WTC11 (cell line): ENCODE measurements at regions not wholly inside any gene's neighbourhood (a gene's known extent, or its start where the extent isn't known, plus 50 kb on each side); places are given as distances from the start of the nearest gene placed in this dataset.

Experiments used
- ATAC-seq: fragments of 200-7000 bp; cut with Tn5 transposase; 2 replicates; pipeline ENCODE4 v1.10.0; 2021; ENCODE audit warnings: mild to moderate bottlenecking, moderate library complexity
- CTCF ChIA-PET: fragments of 300-600 bp; sonication (Branson Sonifier 250); formaldehyde crosslinking; loops from one replicate; lab custom pipeline; 2021; ENCODE audit warnings: antibody characterized with exemption; lab: Charles Lee
- POLR2A ChIA-PET: fragments of 350-600 bp; sonication (Branson Sonifier 250); formaldehyde crosslinking; loops from one replicate; lab custom pipeline; 2021; ENCODE audit warnings: antibody characterized with exemption; lab: Charles Lee
- DNase-seq: peaks from one replicate; pipeline ENCODE4 v3.0.0; 2021; ENCODE audit warnings: low spot score
- H3K27ac Mint-ChIP-seq: 2 replicates; pipeline ENCODE4 v1.8.0; 2021; ENCODE audit warnings: mixed read lengths
- H3K27me3 Mint-ChIP-seq: 2 replicates; pipeline ENCODE4 v1.8.0; 2021; ENCODE audit warnings: low read depth, mild to moderate bottlenecking, moderate library complexity, mixed read lengths
- H3K36me3 Mint-ChIP-seq: 2 replicates; pipeline ENCODE4 v1.8.0; 2021; ENCODE audit warnings: mixed read lengths
- H3K4me1 Mint-ChIP-seq: 2 replicates; pipeline ENCODE4 v1.8.0; 2022; ENCODE audit warnings: mixed read lengths
- H3K4me3 Mint-ChIP-seq: 2 replicates; pipeline ENCODE4 v1.8.0; 2021; ENCODE audit warnings: mild to moderate bottlenecking, moderate library complexity, mixed read lengths
- H3K9me3 Mint-ChIP-seq: 2 replicates; pipeline ENCODE4 v1.8.0; 2021; ENCODE audit warnings: mixed read lengths
- CREM ChIP-seq: sonication (generic); formaldehyde crosslinking; IDR thresholded peaks from 2 replicates; pipeline ENCODE4 v1.8.1; 2022; ENCODE audit warnings: mild to moderate bottlenecking, missing genetic modification reagents, moderate library complexity
- ELF4 ChIP-seq: sonication (generic); formaldehyde crosslinking; IDR thresholded peaks from 2 replicates; pipeline ENCODE4 v1.8.1; 2022; ENCODE audit warnings: low read depth, mild to moderate bottlenecking, moderate library complexity, missing genetic modification reagents
- EMX1 ChIP-seq: fragments of 250-450 bp; sonication (Bioruptor Pico); IDR thresholded peaks from 2 replicates; pipeline ENCODE4 v1.8.0; 2021; ENCODE audit warnings: mild to moderate bottlenecking
- ETV6 ChIP-seq: sonication (generic); formaldehyde crosslinking; IDR thresholded peaks from 2 replicates; pipeline ENCODE4 v1.8.1; 2022; ENCODE audit warnings: mild to moderate bottlenecking, missing genetic modification reagents
- FOXK1 ChIP-seq: sonication (generic); formaldehyde crosslinking; IDR thresholded peaks from 2 replicates; pipeline ENCODE4 v1.8.0; 2022; ENCODE audit warnings: mild to moderate bottlenecking, moderate library complexity, missing genetic modification reagents
- GRHL2 ChIP-seq: fragments of 250-450 bp; sonication (Bioruptor Pico); IDR thresholded peaks from 2 replicates; pipeline ENCODE4 v1.8.0; 2022; ENCODE audit warnings: mild to moderate bottlenecking, moderate library complexity; ENCODE audit not compliant: insufficient replicate concordance, severe bottlenecking
- NFYB ChIP-seq: sonication (generic); formaldehyde crosslinking; conservative IDR thresholded peaks from 2 replicates; pipeline ENCODE4 v1.8.0; 2022; ENCODE audit warnings: low read depth, missing genetic modification reagents
- TEAD1 ChIP-seq: sonication (generic); formaldehyde crosslinking; IDR thresholded peaks from 2 replicates; pipeline ENCODE4 v1.8.0; 2022; ENCODE audit warnings: mild to moderate bottlenecking, missing genetic modification reagents
- TEAD4 ChIP-seq: sonication (generic); formaldehyde crosslinking; IDR thresholded peaks from 2 replicates; pipeline ENCODE4 v1.8.0; 2022; ENCODE audit warnings: mild to moderate bottlenecking, missing genetic modification reagents
- ZNF138 ChIP-seq: sonication (generic); formaldehyde crosslinking; conservative IDR thresholded peaks from 2 replicates; pipeline ENCODE4 v1.8.1; 2022; ENCODE audit warnings: mild to moderate bottlenecking, moderate library complexity, missing genetic modification reagents
- ZNF263 ChIP-seq: sonication (generic); formaldehyde crosslinking; IDR thresholded peaks from 2 replicates; pipeline ENCODE4 v1.8.1; 2022; ENCODE audit warnings: low read depth, mild to moderate bottlenecking, moderate library complexity, missing genetic modification reagents
- ZNF317 ChIP-seq: sonication (generic); formaldehyde crosslinking; IDR thresholded peaks from 2 replicates; pipeline ENCODE4 v1.8.1; 2023; ENCODE audit warnings: low read depth, mild to moderate bottlenecking, moderate library complexity, missing genetic modification reagents, borderline replicate concordance
- ZNF671 ChIP-seq: fragments of 250-450 bp; sonication (Bioruptor Pico); IDR thresholded peaks from 2 replicates; pipeline ENCODE4 v1.8.0; 2021; ENCODE audit warnings: mild to moderate bottlenecking
- TF ChIP-seq, protein P1 (sequence below): sonication (generic); formaldehyde crosslinking; IDR thresholded peaks from 2 replicates; pipeline ENCODE4 v1.8.1; 2023; ENCODE audit warnings: mild to moderate bottlenecking, missing genetic modification reagents
- TF ChIP-seq, protein P2 (sequence below): fragments of 250-450 bp; sonication (Bioruptor Pico); IDR thresholded peaks from 2 replicates; pipeline ENCODE4 v1.9.0; 2021; ENCODE audit warnings: moderate library complexity, mild to moderate bottlenecking, inconsistent platforms, borderline replicate concordance
- TF ChIP-seq, protein P3 (sequence below): sonication (generic); formaldehyde crosslinking; IDR thresholded peaks from 2 replicates; pipeline ENCODE4 v1.8.0; 2022; ENCODE audit warnings: missing genetic modification reagents
- TF ChIP-seq, protein P4 (sequence below): sonication (generic); formaldehyde crosslinking; IDR thresholded peaks from 2 replicates; pipeline ENCODE4 v1.8.0; 2022; ENCODE audit warnings: mild to moderate bottlenecking, missing genetic modification reagents
- TF ChIP-seq, protein P5 (sequence below): sonication (generic); formaldehyde crosslinking; IDR thresholded peaks from 2 replicates; pipeline ENCODE4 v1.8.1; 2023; ENCODE audit warnings: mild to moderate bottlenecking, moderate library complexity, missing genetic modification reagents
- TF ChIP-seq, protein P6 (sequence below): sonication (generic); formaldehyde crosslinking; IDR thresholded peaks from 2 replicates; pipeline ENCODE4 v1.8.1; 2023; ENCODE audit warnings: mild to moderate bottlenecking, missing genetic modification reagents

DNA sequence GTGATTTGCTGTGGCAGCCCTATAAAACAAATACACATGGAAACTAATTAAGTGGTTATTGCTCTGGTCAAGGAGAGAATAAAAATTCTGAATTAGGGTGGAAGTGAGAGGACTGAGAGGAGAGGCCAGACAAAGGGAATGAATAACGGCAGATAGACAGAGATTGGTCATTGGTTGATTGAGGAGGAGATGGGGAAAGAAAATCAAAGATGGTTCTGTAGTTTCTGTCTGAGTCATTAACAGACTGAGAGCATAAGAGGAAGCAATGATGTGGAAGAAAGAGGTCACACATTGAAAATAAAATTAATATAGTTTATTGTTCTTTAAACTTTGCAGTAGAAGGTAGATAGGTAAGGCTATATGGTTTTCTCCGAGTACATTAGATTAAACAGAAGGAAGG, 469.8 kb downstream of the ACTL7B start (continued):
- TF ChIP-seq, protein P1, sequence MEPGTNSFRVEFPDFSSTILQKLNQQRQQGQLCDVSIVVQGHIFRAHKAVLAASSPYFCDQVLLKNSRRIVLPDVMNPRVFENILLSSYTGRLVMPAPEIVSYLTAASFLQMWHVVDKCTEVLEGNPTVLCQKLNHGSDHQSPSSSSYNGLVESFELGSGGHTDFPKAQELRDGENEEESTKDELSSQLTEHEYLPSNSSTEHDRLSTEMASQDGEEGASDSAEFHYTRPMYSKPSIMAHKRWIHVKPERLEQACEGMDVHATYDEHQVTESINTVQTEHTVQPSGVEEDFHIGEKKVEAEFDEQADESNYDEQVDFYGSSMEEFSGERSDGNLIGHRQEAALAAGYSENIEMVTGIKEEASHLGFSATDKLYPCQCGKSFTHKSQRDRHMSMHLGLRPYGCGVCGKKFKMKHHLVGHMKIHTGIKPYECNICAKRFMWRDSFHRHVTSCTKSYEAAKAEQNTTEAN (CRISPR knock-in tag), result no peak
- TF ChIP-seq, protein P2, sequence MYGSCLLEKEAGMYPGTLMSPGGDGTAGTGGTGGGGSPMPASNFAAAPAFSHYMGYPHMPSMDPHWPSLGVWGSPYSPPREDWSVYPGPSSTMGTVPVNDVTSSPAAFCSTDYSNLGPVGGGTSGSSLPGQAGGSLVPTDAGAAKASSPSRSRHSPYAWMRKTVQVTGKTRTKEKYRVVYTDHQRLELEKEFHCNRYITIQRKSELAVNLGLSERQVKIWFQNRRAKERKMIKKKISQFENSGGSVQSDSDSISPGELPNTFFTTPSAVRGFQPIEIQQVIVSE, result no peak
- TF ChIP-seq, protein P3, sequence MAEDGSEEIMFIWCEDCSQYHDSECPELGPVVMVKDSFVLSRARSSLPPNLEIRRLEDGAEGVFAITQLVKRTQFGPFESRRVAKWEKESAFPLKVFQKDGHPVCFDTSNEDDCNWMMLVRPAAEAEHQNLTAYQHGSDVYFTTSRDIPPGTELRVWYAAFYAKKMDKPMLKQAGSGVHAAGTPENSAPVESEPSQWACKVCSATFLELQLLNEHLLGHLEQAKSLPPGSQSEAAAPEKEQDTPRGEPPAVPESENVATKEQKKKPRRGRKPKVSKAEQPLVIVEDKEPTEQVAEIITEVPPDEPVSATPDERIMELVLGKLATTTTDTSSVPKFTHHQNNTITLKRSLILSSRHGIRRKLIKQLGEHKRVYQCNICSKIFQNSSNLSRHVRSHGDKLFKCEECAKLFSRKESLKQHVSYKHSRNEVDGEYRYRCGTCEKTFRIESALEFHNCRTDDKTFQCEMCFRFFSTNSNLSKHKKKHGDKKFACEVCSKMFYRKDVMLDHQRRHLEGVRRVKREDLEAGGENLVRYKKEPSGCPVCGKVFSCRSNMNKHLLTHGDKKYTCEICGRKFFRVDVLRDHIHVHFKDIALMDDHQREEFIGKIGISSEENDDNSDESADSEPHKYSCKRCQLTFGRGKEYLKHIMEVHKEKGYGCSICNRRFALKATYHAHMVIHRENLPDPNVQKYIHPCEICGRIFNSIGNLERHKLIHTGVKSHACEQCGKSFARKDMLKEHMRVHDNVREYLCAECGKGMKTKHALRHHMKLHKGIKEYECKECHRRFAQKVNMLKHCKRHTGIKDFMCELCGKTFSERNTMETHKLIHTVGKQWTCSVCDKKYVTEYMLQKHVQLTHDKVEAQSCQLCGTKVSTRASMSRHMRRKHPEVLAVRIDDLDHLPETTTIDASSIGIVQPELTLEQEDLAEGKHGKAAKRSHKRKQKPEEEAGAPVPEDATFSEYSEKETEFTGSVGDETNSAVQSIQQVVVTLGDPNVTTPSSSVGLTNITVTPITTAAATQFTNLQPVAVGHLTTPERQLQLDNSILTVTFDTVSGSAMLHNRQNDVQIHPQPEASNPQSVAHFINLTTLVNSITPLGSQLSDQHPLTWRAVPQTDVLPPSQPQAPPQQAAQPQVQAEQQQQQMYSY (CRISPR knock-in tag), result no peak
- TF ChIP-seq CREM (CRISPR knock-in tag), result no peak

DNA sequence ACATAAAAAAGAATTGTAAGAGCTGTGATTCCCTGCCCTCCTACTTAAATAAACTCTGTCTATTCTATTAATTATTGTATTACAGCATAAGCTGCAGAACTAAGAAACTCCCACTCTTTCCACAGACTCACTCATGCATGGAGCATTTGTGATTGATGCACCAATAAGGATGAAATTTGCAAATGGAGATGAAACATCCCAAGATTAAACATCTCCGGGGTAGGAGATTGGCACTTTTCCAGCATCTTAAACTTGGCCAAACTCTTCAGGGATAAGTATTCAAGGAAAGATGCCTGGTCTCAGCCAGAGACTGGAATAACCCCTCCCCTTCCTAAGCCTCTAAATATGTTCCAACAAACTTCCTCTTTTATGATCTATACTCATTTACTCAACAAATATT, 472.0 kb downstream of the ACTL7B start:
- POLR2A ChIA-PET, result no interaction called here
- H3K4me1 Mint-ChIP-seq, result no peaks in the 10 kb centered on the region
- CTCF ChIA-PET, result no interaction called here
- no peaks in the 10 kb centered on the region for H3K9me3 Mint-ChIP-seq
- H3K27me3 Mint-ChIP-seq, result no peaks in the 10 kb centered on the region
- no peak overlapping the region for H3K4me3 Mint-ChIP-seq
- DNase-seq (no peak), ATAC-seq (no peak)
- no peak overlapping the region for H3K27ac Mint-ChIP-seq
- no peaks in the 10 kb centered on the region for H3K36me3 Mint-ChIP-seq
- TF ChIP-seq NFYB (CRISPR knock-in tag) (no peak), ZNF317 (CRISPR knock-in tag) (no peak), ZNF671 (CRISPR knock-in tag) (no peak), EMX1 (no peak), FOXK1 (CRISPR knock-in tag) (no peak), ELF4 (CRISPR knock-in tag) (no peak), ETV6 (CRISPR knock-in tag) (no peak), TEAD4 (CRISPR knock-in tag) (no peak), ZNF138 (CRISPR knock-in tag) (no peak), ZNF263 (no peak), GRHL2 (no peak), TEAD1 (no peak)
- TF ChIP-seq, protein P4, sequence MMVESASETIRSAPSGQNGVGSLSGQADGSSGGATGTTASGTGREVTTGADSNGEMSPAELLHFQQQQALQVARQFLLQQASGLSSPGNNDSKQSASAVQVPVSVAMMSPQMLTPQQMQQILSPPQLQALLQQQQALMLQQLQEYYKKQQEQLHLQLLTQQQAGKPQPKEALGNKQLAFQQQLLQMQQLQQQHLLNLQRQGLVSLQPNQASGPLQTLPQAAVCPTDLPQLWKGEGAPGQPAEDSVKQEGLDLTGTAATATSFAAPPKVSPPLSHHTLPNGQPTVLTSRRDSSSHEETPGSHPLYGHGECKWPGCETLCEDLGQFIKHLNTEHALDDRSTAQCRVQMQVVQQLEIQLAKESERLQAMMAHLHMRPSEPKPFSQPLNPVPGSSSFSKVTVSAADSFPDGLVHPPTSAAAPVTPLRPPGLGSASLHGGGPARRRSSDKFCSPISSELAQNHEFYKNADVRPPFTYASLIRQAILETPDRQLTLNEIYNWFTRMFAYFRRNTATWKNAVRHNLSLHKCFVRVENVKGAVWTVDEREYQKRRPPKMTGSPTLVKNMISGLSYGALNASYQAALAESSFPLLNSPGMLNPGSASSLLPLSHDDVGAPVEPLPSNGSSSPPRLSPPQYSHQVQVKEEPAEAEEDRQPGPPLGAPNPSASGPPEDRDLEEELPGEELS (CRISPR knock-in tag), result no peak
- TF ChIP-seq, protein P5, sequence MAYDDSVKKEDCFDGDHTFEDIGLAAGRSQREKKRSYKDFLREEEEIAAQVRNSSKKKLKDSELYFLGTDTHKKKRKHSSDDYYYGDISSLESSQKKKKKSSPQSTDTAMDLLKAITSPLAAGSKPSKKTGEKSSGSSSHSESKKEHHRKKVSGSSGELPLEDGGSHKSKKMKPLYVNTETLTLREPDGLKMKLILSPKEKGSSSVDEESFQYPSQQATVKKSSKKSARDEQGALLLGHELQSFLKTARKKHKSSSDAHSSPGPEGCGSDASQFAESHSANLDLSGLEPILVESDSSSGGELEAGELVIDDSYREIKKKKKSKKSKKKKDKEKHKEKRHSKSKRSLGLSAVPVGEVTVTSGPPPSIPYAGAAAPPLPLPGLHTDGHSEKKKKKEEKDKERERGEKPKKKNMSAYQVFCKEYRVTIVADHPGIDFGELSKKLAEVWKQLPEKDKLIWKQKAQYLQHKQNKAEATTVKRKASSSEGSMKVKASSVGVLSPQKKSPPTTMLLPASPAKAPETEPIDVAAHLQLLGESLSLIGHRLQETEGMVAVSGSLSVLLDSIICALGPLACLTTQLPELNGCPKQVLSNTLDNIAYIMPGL, result no peak
- TF ChIP-seq, protein P6, sequence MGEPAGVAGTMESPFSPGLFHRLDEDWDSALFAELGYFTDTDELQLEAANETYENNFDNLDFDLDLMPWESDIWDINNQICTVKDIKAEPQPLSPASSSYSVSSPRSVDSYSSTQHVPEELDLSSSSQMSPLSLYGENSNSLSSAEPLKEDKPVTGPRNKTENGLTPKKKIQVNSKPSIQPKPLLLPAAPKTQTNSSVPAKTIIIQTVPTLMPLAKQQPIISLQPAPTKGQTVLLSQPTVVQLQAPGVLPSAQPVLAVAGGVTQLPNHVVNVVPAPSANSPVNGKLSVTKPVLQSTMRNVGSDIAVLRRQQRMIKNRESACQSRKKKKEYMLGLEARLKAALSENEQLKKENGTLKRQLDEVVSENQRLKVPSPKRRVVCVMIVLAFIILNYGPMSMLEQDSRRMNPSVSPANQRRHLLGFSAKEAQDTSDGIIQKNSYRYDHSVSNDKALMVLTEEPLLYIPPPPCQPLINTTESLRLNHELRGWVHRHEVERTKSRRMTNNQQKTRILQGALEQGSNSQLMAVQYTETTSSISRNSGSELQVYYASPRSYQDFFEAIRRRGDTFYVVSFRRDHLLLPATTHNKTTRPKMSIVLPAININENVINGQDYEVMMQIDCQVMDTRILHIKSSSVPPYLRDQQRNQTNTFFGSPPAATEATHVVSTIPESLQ (CRISPR knock-in tag), result no peak
